Naive thymus-derived CD8-positive, alpha-beta T cell (primary cell): ENCODE measurements at regions not wholly inside any gene's neighbourhood (a gene's known extent, or its start where the extent isn't known, plus 50 kb on each side); places are given as distances from the start of the nearest gene placed in this dataset.
"Not testable (repeated sequence)": the region's sequence is repeated elsewhere in the genome, so short reads cannot be mapped to it uniquely, and the experiment has no call there.

Source experiments
- ATAC-seq, 2 donors: fragments of 150-1000 bp; cut with Tn5 transposase in 1 of 2; sonication (Bioruptor Pico), chemical (Tn5 transposase) in 1 of 2; 1 replicate in 1 of 2; 2 replicates in 1 of 2; pipeline ENCODE4 v1.10.0; 2021; ENCODE audit warnings: mild to moderate bottlenecking in 2 of 2, moderate library complexity in 2 of 2
- POLR2A ChIA-PET: fragments of 350-600 bp; sonication (Branson Sonifier 250); formaldehyde crosslinking; loops from one replicate; lab custom pipeline; 2021; ENCODE audit warnings: antibody characterized with exemption; lab: Charles Lee
- DNase-seq, 10 donors: peaks; one replicate each; pipeline versions ENCODE4 v3.0.0 to v3.0.0-alpha.2; 2020 to 2022
- H3K27ac Mint-ChIP-seq, 10 donors: one replicate each; pipeline ENCODE4 v1.8.0; 2020 to 2022; ENCODE audit warnings: mild to moderate bottlenecking in 10 of 10, mixed read lengths in 10 of 10, moderate library complexity in 4 of 10, inconsistent platforms in 1 of 10
- H3K27me3 Mint-ChIP-seq, 5 donors: one replicate each; pipeline ENCODE4 v1.8.0; 2021 to 2022; ENCODE audit warnings: mixed read lengths in 5 of 5
- H3K36me3 Mint-ChIP-seq, 3 donors: one replicate each; pipeline ENCODE4 v1.8.0; 2020 to 2022; ENCODE audit warnings: mixed read lengths in 3 of 3, mild to moderate bottlenecking in 2 of 3, inconsistent platforms in 1 of 3
- H3K4me1 Mint-ChIP-seq, 4 donors: one replicate each; pipeline ENCODE4 v1.8.0; 2021 to 2022; ENCODE audit warnings: mixed read lengths in 4 of 4
- H3K4me3 Mint-ChIP-seq, 10 donors: one replicate each; pipeline ENCODE4 v1.8.0; 2020 to 2022; ENCODE audit warnings: mild to moderate bottlenecking in 10 of 10, mixed read lengths in 10 of 10, moderate library complexity in 6 of 10, inconsistent platforms in 1 of 10
- H3K9me3 Mint-ChIP-seq, 9 donors: one replicate each; pipeline ENCODE4 v1.8.0; 2020 to 2022; ENCODE audit warnings: mixed read lengths in 9 of 9, mild to moderate bottlenecking in 3 of 9, inconsistent platforms in 1 of 9, moderate library complexity in 1 of 9

DNA sequence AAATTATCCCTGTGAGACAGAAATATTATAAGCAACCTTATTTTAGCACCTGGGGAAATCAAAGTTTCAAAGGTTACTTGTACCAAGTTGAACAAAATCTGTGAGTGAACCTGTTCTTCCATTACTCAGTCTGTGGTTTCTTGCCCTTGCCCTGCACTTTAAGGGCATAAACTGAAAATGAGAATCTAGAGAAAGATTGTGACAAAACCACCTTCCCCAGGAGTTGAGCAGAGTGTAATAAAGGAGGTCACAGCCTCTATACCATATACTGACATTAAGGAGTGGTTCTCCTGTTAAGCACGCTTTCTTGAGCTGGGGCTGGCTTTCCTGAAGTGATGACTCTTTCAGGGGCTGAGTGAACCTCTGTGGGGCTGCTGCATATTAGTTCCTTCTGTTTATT is 143.4 kb downstream of the PDCD6IP start:
- no peak overlapping the region for H3K27ac Mint-ChIP-seq
- DNase-seq (no peak), ATAC-seq (no peak)
- no peaks in the 10 kb centered on the region for H3K9me3 Mint-ChIP-seq
- POLR2A ChIA-PET: no interaction called here
- no peak overlapping the region for H3K4me3 Mint-ChIP-seq
- no peaks in the 10 kb centered on the region for H3K4me1 Mint-ChIP-seq
- H3K36me3 Mint-ChIP-seq: no peaks in the 10 kb centered on the region
- H3K27me3 Mint-ChIP-seq: peaks cover 0 to 9% (median 1%) of the 10 kb centered on the region in 5 donors

DNA sequence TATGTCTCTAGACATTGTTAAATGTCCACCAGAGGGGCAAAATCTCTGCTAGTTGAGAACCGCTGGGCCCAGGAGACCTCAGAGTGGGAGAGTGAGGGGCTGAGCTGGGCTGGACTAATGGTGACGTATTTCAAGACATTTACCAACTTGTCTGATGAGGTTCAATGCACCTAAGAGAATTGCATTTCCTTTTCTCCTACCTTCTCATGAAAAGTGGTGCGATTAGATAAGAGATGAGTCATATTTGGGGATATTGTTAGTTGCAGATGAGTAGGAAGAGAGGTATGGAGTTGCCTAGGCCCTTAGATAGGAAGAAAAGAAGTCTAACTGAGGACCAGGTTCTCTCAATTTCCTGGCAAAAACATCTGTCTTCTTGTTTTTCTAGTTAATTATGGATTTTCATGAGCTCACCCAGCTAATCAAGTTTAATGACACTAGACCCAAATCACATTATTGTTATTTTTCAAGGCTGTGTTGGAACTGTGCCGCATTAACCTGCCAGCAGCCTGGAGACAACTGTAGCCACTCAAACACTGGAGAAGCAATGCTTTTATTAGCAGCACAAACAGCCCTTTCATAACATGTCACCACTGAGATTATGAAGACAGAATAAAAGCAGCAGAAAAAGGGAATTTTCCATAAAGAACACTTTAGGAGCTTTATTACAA is 144.2 kb downstream of the PDCD6IP start:
- H3K27me3 Mint-ChIP-seq: peaks cover 0 to 9% (median 1%) of the 10 kb centered on the region in 5 donors
- no peak for DNase-seq
- no peak overlapping the region for H3K4me3 Mint-ChIP-seq
- no peaks in the 10 kb centered on the region for H3K36me3 Mint-ChIP-seq
- no peak for ATAC-seq
- POLR2A ChIA-PET: no interaction called here
- H3K9me3 Mint-ChIP-seq: no peaks in the 10 kb centered on the region
- H3K4me1 Mint-ChIP-seq: no peaks in the 10 kb centered on the region
- no peak overlapping the region for H3K27ac Mint-ChIP-seq

DNA sequence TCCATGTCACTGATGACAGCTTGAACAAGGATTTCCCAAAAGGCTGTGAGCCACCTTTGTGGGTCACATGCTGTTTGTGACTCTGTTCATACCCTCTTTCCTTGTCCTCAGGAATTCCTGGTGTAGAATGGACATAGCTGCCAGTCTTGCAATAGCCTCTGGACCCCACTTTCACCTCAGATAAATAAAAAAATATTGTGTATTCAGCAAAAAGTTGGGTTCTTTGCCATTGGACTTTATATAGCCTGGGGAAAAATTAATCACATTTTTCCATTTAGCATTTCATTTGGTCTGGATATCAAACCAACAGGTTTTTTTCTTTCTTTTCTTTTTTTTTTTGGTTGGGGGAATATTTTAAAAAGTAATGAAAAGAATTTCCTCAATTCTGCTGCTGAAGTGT is 144.8 kb downstream of the PDCD6IP start:
- DNase-seq (no peak), ATAC-seq (no peak)
- no peaks in the 10 kb centered on the region for H3K4me1 Mint-ChIP-seq
- no peak overlapping the region for H3K27ac Mint-ChIP-seq
- no peaks in the 10 kb centered on the region for H3K9me3 Mint-ChIP-seq
- POLR2A ChIA-PET: no interaction called here
- no peak overlapping the region for H3K4me3 Mint-ChIP-seq
- H3K36me3 Mint-ChIP-seq: no peaks in the 10 kb centered on the region
- peaks cover 0 to 9% (median 0%) of the 10 kb centered on the region in 5 donors for H3K27me3 Mint-ChIP-seq

GRCh38 chr3:33946612-33947011 is 148.2 kb downstream of the PDCD6IP start:
- H3K4me3 Mint-ChIP-seq, POLR2A ChIA-PET, ATAC-seq, H3K27me3 Mint-ChIP-seq, H3K4me1 Mint-ChIP-seq, H3K36me3 Mint-ChIP-seq, DNase-seq, H3K9me3 Mint-ChIP-seq, H3K27ac Mint-ChIP-seq: not testable (repeated sequence)

GRCh38 chr3:33947272-33948195 is 149.1 kb downstream of the PDCD6IP start:
- H3K27ac Mint-ChIP-seq: no peak overlapping the region
- no peak for DNase-seq
- no peaks in the 10 kb centered on the region for H3K36me3 Mint-ChIP-seq
- no peaks in the 10 kb centered on the region for H3K4me1 Mint-ChIP-seq
- POLR2A ChIA-PET: no interaction called here
- H3K9me3 Mint-ChIP-seq: no peaks in the 10 kb centered on the region
- no peak for ATAC-seq
- H3K27me3 Mint-ChIP-seq: peaks cover 0 to 9% (median 0%) of the 10 kb centered on the region in 5 donors
- no peak overlapping the region for H3K4me3 Mint-ChIP-seq

GRCh38 chr3:33949074-33949473 is 150.6 kb downstream of the PDCD6IP start:
- H3K4me3 Mint-ChIP-seq: no peak overlapping the region
- POLR2A ChIA-PET: no interaction called here
- H3K4me1 Mint-ChIP-seq: no peaks in the 10 kb centered on the region
- H3K27me3 Mint-ChIP-seq: peaks cover 0 to 6% (median 0%) of the 10 kb centered on the region in 5 donors
- no peak for ATAC-seq
- no peak for DNase-seq
- no peak overlapping the region for H3K27ac Mint-ChIP-seq
- H3K9me3 Mint-ChIP-seq: no peaks in the 10 kb centered on the region
- no peaks in the 10 kb centered on the region for H3K36me3 Mint-ChIP-seq

GRCh38 chr3:33954956-33955355 is 156.5 kb downstream of the PDCD6IP start:
- DNase-seq (no peak), ATAC-seq (no peak)
- H3K4me3 Mint-ChIP-seq: no peak overlapping the region
- H3K36me3 Mint-ChIP-seq: no peaks in the 10 kb centered on the region
- POLR2A ChIA-PET: no interaction called here
- H3K9me3 Mint-ChIP-seq: no peaks in the 10 kb centered on the region
- H3K4me1 Mint-ChIP-seq: no peaks in the 10 kb centered on the region
- no peak overlapping the region for H3K27ac Mint-ChIP-seq
- peaks cover 0 to 10% (median 0%) of the 10 kb centered on the region in 5 donors for H3K27me3 Mint-ChIP-seq

DNA sequence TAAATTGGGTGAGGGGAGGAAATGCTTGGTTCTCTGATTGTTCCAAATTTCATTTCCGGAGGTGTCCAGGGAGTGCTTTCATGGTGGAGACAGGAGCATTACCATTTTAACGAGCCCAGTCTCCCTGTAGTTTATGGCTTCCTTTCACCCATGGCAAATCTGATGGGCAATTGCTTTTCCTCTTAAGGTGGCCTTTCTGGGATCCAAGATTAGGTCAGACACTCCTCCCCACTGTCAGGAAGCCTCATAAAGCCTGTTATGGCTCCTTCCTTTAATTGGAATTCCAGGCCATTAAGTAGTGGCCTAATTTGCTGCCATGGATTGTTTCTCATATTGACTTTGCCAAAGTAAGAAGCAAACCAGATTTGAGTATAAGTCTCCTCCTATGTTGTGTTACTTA is 157.8 kb downstream of the PDCD6IP start:
- Mint-ChIP-seq H3K27me3 (peaks cover 0 to 10% (median 0%) of the 10 kb centered on the region in 5 donors), H3K36me3 (no peaks in the 10 kb centered on the region), H3K9me3 (no peaks in the 10 kb centered on the region), H3K27ac (no peak overlapping the region), H3K4me1 (no peaks in the 10 kb centered on the region), H3K4me3 (no peak overlapping the region)
- POLR2A ChIA-PET: no interaction called here
- no peak for DNase-seq
- ATAC-seq: no peak

- no peaks in the 10 kb centered on the region for H3K36me3 Mint-ChIP-seq
- ATAC-seq (no peak), DNase-seq (no peak)
- POLR2A ChIA-PET: no interaction called here
- no peaks in the 10 kb centered on the region for H3K9me3 Mint-ChIP-seq
- peaks cover 0 to 10% (median 0%) of the 10 kb centered on the region in 5 donors for H3K27me3 Mint-ChIP-seq
- H3K4me1 Mint-ChIP-seq: no peaks in the 10 kb centered on the region
- no peak overlapping the region for H3K27ac Mint-ChIP-seq
- no peak overlapping the region for H3K4me3 Mint-ChIP-seq
Measured at GRCh38 chr3:33956776-33957175, 158.3 kb downstream of the PDCD6IP start.

DNA sequence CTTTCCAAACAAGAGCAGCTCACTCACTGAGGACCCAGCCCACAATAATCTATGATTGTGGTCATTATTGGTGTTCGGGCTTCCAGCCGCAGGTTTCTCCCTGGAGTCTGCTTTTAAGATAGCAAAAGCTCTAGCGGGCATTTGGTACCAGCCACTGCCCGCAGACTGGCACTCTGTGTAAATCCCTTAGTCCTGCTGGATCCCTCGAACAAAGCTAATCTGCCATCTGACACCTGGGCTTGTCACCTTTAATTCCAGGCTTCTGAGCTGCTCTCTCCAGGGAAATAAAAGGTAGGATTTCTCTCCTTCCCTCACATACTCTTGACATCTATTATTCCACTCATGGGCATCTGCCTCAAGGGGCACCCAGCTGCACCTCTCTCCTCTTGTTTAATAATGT is 158.7 kb downstream of the PDCD6IP start:
- POLR2A ChIA-PET: no interaction called here

DNA sequence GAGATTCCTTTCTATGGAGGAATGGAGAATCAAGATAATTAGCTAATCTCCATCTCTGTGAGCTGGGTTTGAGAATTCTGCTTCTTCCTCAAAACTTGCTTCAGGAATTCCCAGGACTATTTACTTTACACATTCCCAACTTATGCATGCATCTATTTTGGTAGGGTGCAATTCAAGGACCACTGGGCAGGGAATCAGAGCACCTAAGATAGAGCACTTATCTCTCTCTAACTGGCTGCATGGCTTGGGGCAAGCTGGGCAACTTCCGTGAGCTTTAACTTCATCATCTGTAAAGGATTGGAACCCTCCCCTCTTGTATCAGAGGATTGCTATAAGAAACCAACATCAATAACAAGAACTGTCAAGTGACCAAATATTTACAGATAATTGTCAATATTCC is 160.2 kb downstream of the PDCD6IP start:
- peaks cover 0 to 10% (median 0%) of the 10 kb centered on the region in 5 donors for H3K27me3 Mint-ChIP-seq
- POLR2A ChIA-PET: no interaction called here

More for the DNA sequence above, 158.7 kb downstream of the PDCD6IP start:
- no peak overlapping the region for H3K27ac Mint-ChIP-seq
- DNase-seq (no peak), ATAC-seq (no peak)
- H3K27me3 Mint-ChIP-seq: peaks cover 0 to 10% (median 0%) of the 10 kb centered on the region in 5 donors
- no peaks in the 10 kb centered on the region for H3K9me3 Mint-ChIP-seq
- no peak overlapping the region for H3K4me3 Mint-ChIP-seq
- H3K36me3 Mint-ChIP-seq: no peaks in the 10 kb centered on the region
- H3K4me1 Mint-ChIP-seq: no peaks in the 10 kb centered on the region

DNA sequence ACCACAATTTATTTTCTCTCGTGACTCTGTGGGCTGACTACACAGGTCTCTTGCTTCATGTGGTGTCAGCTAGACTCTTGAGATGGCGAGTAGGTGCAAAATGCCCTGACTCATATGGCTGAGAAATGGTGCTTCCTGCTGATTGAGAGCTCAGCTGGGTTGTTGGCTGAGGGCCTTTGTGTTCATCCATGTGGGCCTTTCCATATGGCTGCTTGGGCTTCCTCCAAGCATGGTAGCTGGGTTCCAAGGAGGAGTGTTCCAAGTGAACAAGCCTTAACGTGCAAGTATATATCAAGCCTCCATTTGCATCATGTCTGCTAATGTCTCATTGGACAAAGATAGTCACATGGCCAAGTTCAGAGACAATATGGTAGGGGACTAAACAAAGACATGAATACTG is 164.0 kb downstream of the PDCD6IP start:
- no peak for DNase-seq
- POLR2A ChIA-PET: no interaction called here
- Mint-ChIP-seq H3K27ac (no peak overlapping the region), H3K9me3 (peaks cover 0 to 3% (median 1%) of the 10 kb centered on the region in 9 donors), H3K36me3 (no peaks in the 10 kb centered on the region), H3K4me3 (no peak overlapping the region), H3K4me1 (no peaks in the 10 kb centered on the region), H3K27me3 (peaks cover 0 to 10% (median 0%) of the 10 kb centered on the region in 5 donors)
- no peak for ATAC-seq

More for the DNA sequence above, 160.2 kb downstream of the PDCD6IP start:
- Mint-ChIP-seq H3K9me3 (peaks cover 0 to 3% (median 0%) of the 10 kb centered on the region in 9 donors), H3K36me3 (no peaks in the 10 kb centered on the region), H3K4me1 (no peaks in the 10 kb centered on the region), H3K27ac (no peak overlapping the region), H3K4me3 (no peak overlapping the region)
- DNase-seq: no peak
- no peak for ATAC-seq

GRCh38 chr3:33970180-33970579 is 171.8 kb downstream of the PDCD6IP start:
- POLR2A ChIA-PET, H3K27ac Mint-ChIP-seq, H3K4me3 Mint-ChIP-seq, DNase-seq, ATAC-seq, H3K4me1 Mint-ChIP-seq: not testable (repeated sequence)
- Mint-ChIP-seq H3K36me3 (peaks cover 0 to 12% (median 8%) of the 10 kb centered on the region in 3 donors), H3K9me3 (peaks cover 0 to 29% (median 10%) of the 10 kb centered on the region in 9 donors), H3K27me3 (peaks cover 0 to 22% (median 9%) of the 10 kb centered on the region in 5 donors)
